K562 (cell line): ENCODE measurements at regions not wholly inside any gene's neighbourhood (a gene's known extent, or its start where the extent isn't known, plus 50 kb on each side); places are given as distances from the start of the nearest gene placed in this dataset.

Experiments used
- CXXC5 ChIP-seq: fragments of 250-450 bp; sonication (Bioruptor Pico); IDR thresholded peaks from 2 replicates; pipeline ENCODE4 v1.8.0; 2022; ENCODE audit warnings: inconsistent platforms, mild to moderate bottlenecking, moderate library complexity
- ELF1 ChIP-seq: fragments of 200-800 bp; sonication (Bioruptor generic); IDR thresholded peaks from 2 replicates; pipeline ENCODE4 v1.6.1; 2016; ENCODE audit warnings: missing genetic modification characterization, missing compliant biosample characterization
- KLF16 ChIP-seq: IDR thresholded peaks from 2 replicates; pipeline ENCODE4 v1.6.1; 2016; ENCODE audit warnings: antibody characterized with exemption
- MAZ ChIP-seq, 2 experiments: fragments of 450-650 bp in 1 of 2; sonication (generic) in 1 of 2; formaldehyde crosslinking; IDR thresholded peaks in 1 of 2; conservative IDR thresholded peaks in 1 of 2; 2 replicates each; pipeline versions ENCODE4 v1.4.0 to v1.5.0; 2020; ENCODE audit warnings: mild to moderate bottlenecking in 1 of 2, missing genetic modification reagents in 1 of 2
- MEF2D ChIP-seq: conservative IDR thresholded peaks from 2 replicates; pipeline ENCODE4 v1.6.1; 2016; ENCODE audit warnings: low read depth, missing genetic modification characterization, missing compliant biosample characterization
- NCOR1 ChIP-seq: fragments of 450-650 bp; IDR thresholded peaks from 2 replicates; pipeline ENCODE4 v1.6.1; 2016; ENCODE audit warnings: mild to moderate bottlenecking, moderate library complexity
- SIN3A ChIP-seq, 2 experiments: fragments of 150-350 bp in 1 of 2; IDR thresholded peaks; 2 replicates each; pipeline ENCODE4 v1.6.1; 2011 to 2016; ENCODE audit warnings: borderline replicate concordance in 2 of 2, low read depth in 2 of 2, low read length in 2 of 2, mild to moderate bottlenecking in 2 of 2, moderate library complexity in 2 of 2; ENCODE audit not compliant: control insufficient read depth in 1 of 2
- STAT5A ChIP-seq: IDR thresholded peaks from 2 replicates; pipeline ENCODE4 v1.6.1; 2012; ENCODE audit warnings: low read length, inconsistent platforms, borderline replicate concordance
- ZBTB8A ChIP-seq: fragments of 450-650 bp; IDR thresholded peaks from 2 replicates; pipeline ENCODE4 v1.6.1; 2018; ENCODE audit warnings: mild to moderate bottlenecking, moderate library complexity; ENCODE audit not compliant: partially characterized antibody
- ZNF121 ChIP-seq: sonication (generic); formaldehyde crosslinking; conservative IDR thresholded peaks from 2 replicates; pipeline ENCODE4 v1.8.0; 2022; ENCODE audit warnings: missing genetic modification reagents
- ZNF23 ChIP-seq: fragments of 250-450 bp; sonication (Bioruptor Pico); IDR thresholded peaks from 2 replicates; pipeline ENCODE4 v1.4.0; 2020; ENCODE audit warnings: mild to moderate bottlenecking
- ZNF311 ChIP-seq: fragments of 250-450 bp; sonication (Bioruptor Pico); IDR thresholded peaks from 2 replicates; pipeline ENCODE4 v1.4.0; 2020; ENCODE audit warnings: mild to moderate bottlenecking, moderate library complexity
- TF ChIP-seq, protein P1 (sequence below): fragments of 250-450 bp; sonication (Bioruptor Pico); IDR thresholded peaks from 2 replicates; pipeline ENCODE4 v1.4.0; 2020
- TF ChIP-seq, protein P2 (sequence below), 2 experiments: fragments of 200-800 bp in 1 of 2; sonication (Bioruptor generic) in 1 of 2; sonication (generic) in 1 of 2; formaldehyde crosslinking in 1 of 2; IDR thresholded peaks in 1 of 2; conservative IDR thresholded peaks in 1 of 2; 2 replicates each; pipeline versions ENCODE4 v1.5.0 to v1.6.1; 2016 to 2020; ENCODE audit warnings: missing compliant biosample characterization in 1 of 2, missing genetic modification characterization in 1 of 2, missing genetic modification reagents in 1 of 2
- TF ChIP-seq, protein P3 (sequence below): fragments of 200-800 bp; sonication (Bioruptor generic); IDR thresholded peaks from 2 replicates; pipeline ENCODE4 v1.6.1; 2017; ENCODE audit warnings: missing genetic modification characterization, missing compliant biosample characterization
- TF ChIP-seq, protein P4 (sequence below): IDR thresholded peaks from 2 replicates; pipeline ENCODE4 v1.6.1; 2011; ENCODE audit warnings: borderline replicate concordance, low read depth, mild to moderate bottlenecking, moderate library complexity, low read length; ENCODE audit not compliant: insufficient read depth, poor library complexity, severe bottlenecking
- TF ChIP-seq, protein P5 (sequence below): fragments of 450-650 bp; formaldehyde crosslinking; IDR thresholded peaks from 2 replicates; pipeline ENCODE4 v1.4.0; 2020; ENCODE audit warnings: mild to moderate bottlenecking, moderate library complexity

DNA sequence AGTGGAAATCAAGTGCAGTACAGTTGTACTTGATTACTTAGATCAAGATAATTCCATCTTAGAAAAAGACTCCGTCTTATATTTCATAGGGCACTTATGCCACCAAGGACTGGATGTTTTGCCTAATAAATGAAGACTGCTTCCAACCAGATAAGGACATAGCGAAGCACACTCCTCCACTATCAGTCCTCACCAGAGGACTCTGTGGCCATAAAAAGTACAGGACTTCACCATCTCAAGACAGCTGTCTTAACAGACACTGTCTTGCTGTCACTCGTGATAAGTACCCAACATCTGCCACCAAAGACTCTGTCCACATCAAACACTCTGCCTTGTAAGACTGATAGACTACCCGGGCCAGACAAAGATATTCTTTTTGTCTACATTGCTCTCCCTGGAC is 352.0 kb downstream of the TRAM1L1 start (continued):
- TF ChIP-seq, protein P1, sequence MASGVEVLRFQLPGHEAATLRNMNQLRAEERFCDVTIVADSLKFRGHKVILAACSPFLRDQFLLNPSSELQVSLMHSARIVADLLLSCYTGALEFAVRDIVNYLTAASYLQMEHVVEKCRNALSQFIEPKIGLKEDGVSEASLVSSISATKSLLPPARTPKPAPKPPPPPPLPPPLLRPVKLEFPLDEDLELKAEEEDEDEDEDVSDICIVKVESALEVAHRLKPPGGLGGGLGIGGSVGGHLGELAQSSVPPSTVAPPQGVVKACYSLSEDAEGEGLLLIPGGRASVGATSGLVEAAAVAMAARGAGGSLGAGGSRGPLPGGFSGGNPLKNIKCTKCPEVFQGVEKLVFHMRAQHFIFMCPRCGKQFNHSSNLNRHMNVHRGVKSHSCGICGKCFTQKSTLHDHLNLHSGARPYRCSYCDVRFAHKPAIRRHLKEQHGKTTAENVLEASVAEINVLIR = peak; percentile 64
- TF ChIP-seq KLF16 (peak; percentile 65; the same call in 1 of the 2 replicates), ZNF121 (CRISPR knock-in tag) (no peak), NCOR1 (peak; percentile 73), CXXC5 (CRISPR knock-in tag) (peak; percentile 69), MEF2D (tag) (no peak), STAT5A (peak; percentile 26; the same call in 1 of the 2 replicates), SIN3A (IDR thresholded peaks at IDR 0.05; ENCODE audit: borderline replicate concordance in 2 of 2, control insufficient read depth in 1 of 2, low read depth in 2 of 2, low read length in 2 of 2) (no peak), MAZ (CRISPR knock-in tag; conservative IDR thresholded peaks at IDR 0.05 in 1 of 2, IDR thresholded peaks at IDR 0.05 in 1 of 2) (0 out of 4 replicates have a peak, but pooled peaks of 1 of the 2 experiments have one; percentile 54), ZNF311 (CRISPR knock-in tag) (peak; percentile 83), ELF1 (no peak), ZBTB8A (no peak), ZNF23 (CRISPR knock-in tag) (0 out of 2 replicates have a peak, but pooled peaks have one; percentile 24)
- TF ChIP-seq, protein P2, sequence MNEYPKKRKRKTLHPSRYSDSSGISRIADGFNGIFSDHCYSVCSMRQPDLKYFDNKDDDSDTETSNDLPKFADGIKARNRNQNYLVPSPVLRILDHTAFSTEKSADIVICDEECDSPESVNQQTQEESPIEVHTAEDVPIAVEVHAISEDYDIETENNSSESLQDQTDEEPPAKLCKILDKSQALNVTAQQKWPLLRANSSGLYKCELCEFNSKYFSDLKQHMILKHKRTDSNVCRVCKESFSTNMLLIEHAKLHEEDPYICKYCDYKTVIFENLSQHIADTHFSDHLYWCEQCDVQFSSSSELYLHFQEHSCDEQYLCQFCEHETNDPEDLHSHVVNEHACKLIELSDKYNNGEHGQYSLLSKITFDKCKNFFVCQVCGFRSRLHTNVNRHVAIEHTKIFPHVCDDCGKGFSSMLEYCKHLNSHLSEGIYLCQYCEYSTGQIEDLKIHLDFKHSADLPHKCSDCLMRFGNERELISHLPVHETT (CRISPR knock-in tag; conservative IDR thresholded peaks at IDR 0.05 in 1 of 2, IDR thresholded peaks at IDR 0.05 in 1 of 2) = peak in 1 of 2 experiments; percentile 62; a peak in 2 of 4 replicates
- TF ChIP-seq, protein P3, sequence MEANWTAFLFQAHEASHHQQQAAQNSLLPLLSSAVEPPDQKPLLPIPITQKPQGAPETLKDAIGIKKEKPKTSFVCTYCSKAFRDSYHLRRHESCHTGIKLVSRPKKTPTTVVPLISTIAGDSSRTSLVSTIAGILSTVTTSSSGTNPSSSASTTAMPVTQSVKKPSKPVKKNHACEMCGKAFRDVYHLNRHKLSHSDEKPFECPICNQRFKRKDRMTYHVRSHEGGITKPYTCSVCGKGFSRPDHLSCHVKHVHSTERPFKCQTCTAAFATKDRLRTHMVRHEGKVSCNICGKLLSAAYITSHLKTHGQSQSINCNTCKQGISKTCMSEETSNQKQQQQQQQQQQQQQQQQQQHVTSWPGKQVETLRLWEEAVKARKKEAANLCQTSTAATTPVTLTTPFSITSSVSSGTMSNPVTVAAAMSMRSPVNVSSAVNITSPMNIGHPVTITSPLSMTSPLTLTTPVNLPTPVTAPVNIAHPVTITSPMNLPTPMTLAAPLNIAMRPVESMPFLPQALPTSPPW (CRISPR knock-in tag) = peak; percentile 14; the same call in 1 of the 2 replicates
- TF ChIP-seq, protein P4, sequence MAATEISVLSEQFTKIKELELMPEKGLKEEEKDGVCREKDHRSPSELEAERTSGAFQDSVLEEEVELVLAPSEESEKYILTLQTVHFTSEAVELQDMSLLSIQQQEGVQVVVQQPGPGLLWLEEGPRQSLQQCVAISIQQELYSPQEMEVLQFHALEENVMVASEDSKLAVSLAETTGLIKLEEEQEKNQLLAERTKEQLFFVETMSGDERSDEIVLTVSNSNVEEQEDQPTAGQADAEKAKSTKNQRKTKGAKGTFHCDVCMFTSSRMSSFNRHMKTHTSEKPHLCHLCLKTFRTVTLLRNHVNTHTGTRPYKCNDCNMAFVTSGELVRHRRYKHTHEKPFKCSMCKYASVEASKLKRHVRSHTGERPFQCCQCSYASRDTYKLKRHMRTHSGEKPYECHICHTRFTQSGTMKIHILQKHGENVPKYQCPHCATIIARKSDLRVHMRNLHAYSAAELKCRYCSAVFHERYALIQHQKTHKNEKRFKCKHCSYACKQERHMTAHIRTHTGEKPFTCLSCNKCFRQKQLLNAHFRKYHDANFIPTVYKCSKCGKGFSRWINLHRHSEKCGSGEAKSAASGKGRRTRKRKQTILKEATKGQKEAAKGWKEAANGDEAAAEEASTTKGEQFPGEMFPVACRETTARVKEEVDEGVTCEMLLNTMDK = no peak
- TF ChIP-seq, protein P5, sequence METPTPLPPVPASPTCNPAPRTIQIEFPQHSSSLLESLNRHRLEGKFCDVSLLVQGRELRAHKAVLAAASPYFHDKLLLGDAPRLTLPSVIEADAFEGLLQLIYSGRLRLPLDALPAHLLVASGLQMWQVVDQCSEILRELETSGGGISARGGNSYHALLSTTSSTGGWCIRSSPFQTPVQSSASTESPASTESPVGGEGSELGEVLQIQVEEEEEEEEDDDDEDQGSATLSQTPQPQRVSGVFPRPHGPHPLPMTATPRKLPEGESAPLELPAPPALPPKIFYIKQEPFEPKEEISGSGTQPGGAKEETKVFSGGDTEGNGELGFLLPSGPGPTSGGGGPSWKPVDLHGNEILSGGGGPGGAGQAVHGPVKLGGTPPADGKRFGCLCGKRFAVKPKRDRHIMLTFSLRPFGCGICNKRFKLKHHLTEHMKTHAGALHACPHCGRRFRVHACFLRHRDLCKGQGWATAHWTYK = 0 out of 2 replicates have a peak, but pooled peaks have one; percentile 36
- TF ChIP-seq, all 486 proteins: peak for 28
